Hepatocyte (in vitro differentiated cells): ENCODE measurements at regions not wholly inside any gene's neighbourhood (a gene's known extent, or its start where the extent isn't known, plus 50 kb on each side); places are given as distances from the start of the nearest gene placed in this dataset.

ENCODE experiments used
- CTCF ChIP-seq: fragments of 200-600 bp; sonication (generic); IDR thresholded peaks from 2 replicates; pipeline ENCODE4 v1.5.1; 2016; ENCODE audit warnings: antibody characterized with exemption, mild to moderate bottlenecking; ENCODE audit not compliant: poor library complexity
- EZH2 ChIP-seq: fragments of 200-600 bp; sonication (generic); IDR thresholded peaks from 2 replicates; pipeline ENCODE4 v1.6.1; 2016; ENCODE audit warnings: antibody characterized with exemption, mild to moderate bottlenecking, borderline replicate concordance
- EZH2phosphoT487 ChIP-seq: fragments of 200-600 bp; sonication (generic); IDR thresholded peaks from one replicate; pipeline ENCODE4 v1.6.1; 2018; ENCODE audit warnings: antibody characterized with exemption, mild to moderate bottlenecking, low read depth, moderate library complexity; ENCODE audit not compliant: unreplicated experiment, severe bottlenecking

GRCh38 chr1:5638582-5638981 lies 353.6 kb downstream of the NPHP4 start:
- TF ChIP-seq EZH2 (no peak), CTCF (no peak), EZH2phosphoT487 (no peak)
